Aorta (tissue), 5 donors: ENCODE measurements at regions not wholly inside any gene's neighbourhood (a gene's known extent, or its start where the extent isn't known, plus 50 kb on each side); places are given as distances from the start of the nearest gene placed in this dataset.

Experiments used
- ATAC-seq: fragments of 200-7000 bp; cut with Tn5 transposase; one replicate; pipeline ENCODE4 v1.9.1; 2022; ENCODE audit warnings: moderate library complexity; ENCODE audit not compliant: low FRiP score
- DNase-seq, 2 donors: peaks; one replicate each; pipeline ENCODE4 v3.0.0-alpha.2; 2020
- H3K27ac ChIP-seq, 2 donors: one replicate each; pipeline ENCODE4 v1.5.1; 2013; ENCODE audit warnings: low read length in 2 of 2, mild to moderate bottlenecking in 2 of 2, moderate library complexity in 2 of 2, control low read depth in 1 of 2, inconsistent platforms in 1 of 2, low read depth in 1 of 2
- H3K27me3 ChIP-seq, 2 donors: one replicate each; pipeline ENCODE4 v1.6.1; 2013; ENCODE audit warnings: control low read depth in 1 of 2, low read length in 1 of 2, mild to moderate bottlenecking in 1 of 2, moderate library complexity in 1 of 2; ENCODE audit not compliant: insufficient read depth in 2 of 2, control insufficient read depth in 1 of 2
- H3K36me3 ChIP-seq, 2 donors: one replicate each; pipeline ENCODE4 v1.6.1; 2013; ENCODE audit warnings: control low read depth in 1 of 2, low read length in 1 of 2, mild to moderate bottlenecking in 1 of 2; ENCODE audit not compliant: insufficient read depth in 2 of 2, control insufficient read depth in 1 of 2
- H3K4me1 ChIP-seq, 2 donors: one replicate each; pipeline ENCODE4 v1.6.1; 2013; ENCODE audit warnings: low read length in 2 of 2, control low read depth in 1 of 2, mild to moderate bottlenecking in 1 of 2, moderate library complexity in 1 of 2; ENCODE audit not compliant: insufficient read depth in 2 of 2, control insufficient read depth in 1 of 2
- H3K4me3 ChIP-seq, 2 donors: one replicate each; pipeline ENCODE4 v1.5.1; 2013; ENCODE audit warnings: low read length in 2 of 2, control low read depth in 1 of 2, mild to moderate bottlenecking in 1 of 2
- H3K9me3 ChIP-seq: one replicate; pipeline ENCODE4 v1.6.1; 2013; ENCODE audit warnings: mild to moderate bottlenecking, low read length; ENCODE audit not compliant: control insufficient read depth
- WGBS, 2 donors: extraction: QIAGEN DNeasy Blood & Tissue Kit; methylation state at CpG; one replicate each; pipeline ENCODE4 v1.1.7; 2013; 5-methylcytosine and 5-hydroxymethylcytosine counted together
- intact Hi-C, 2 donors: fragments of 100-400 bp; cut with DNase I; formaldehyde crosslinking; loops; one replicate each; pipeline versions ENCODE4 v1.14.2 to v1.15.0; 2022
- donor health status: healthy with polysubstance abuse.
- donor health status: Bipolar disorder and iron deficiency.
- donor health status: DM: no; HTN: no; CAD: no.
- donor health status: DM: no; HTN: no; CAD: no.
- donor health status: DM: yes; HTN: yes; CAD: no.

- H3K9me3 ChIP-seq, result no peaks in the 10 kb centered on the region
- no peaks in the 10 kb centered on the region for H3K4me1 ChIP-seq
- WGBS, 2 donors, result 90 to 92% methylated on average over 4 of the region's 4 CpGs
- intact Hi-C loops, result no loop called here
- no peak for DNase-seq
- H3K4me3 ChIP-seq, result no peak overlapping the region
- H3K36me3 ChIP-seq, result no peaks in the 10 kb centered on the region
- ATAC-seq, result no peak
- H3K27ac ChIP-seq, result no peak overlapping the region
- H3K27me3 ChIP-seq, result no peaks in the 10 kb centered on the region
Measured at GRCh38 chr2:61700464-61700863, 153.4 kb downstream of the FAM161A start.

- Histone ChIP-seq H3K4me1 (no peaks in the 10 kb centered on the region), H3K27ac (no peak overlapping the region), H3K4me3 (peak overlapping the region; percentile 38 to 75), H3K36me3 (no peaks in the 10 kb centered on the region), H3K9me3 (no peaks in the 10 kb centered on the region), H3K27me3 (no peaks in the 10 kb centered on the region)
- 6 to 10% methylated on average over 32 to 47 of the region's 47 CpGs for WGBS, 2 donors
- DNase-seq (peak; percentile 97 to 98), ATAC-seq (peak; percentile 100)
- intact Hi-C loops, result loop anchor here in 1 of 2 donors (5.0 to 10.0 kb wide), 2 partner anchors 68 to 160 kb away; partner anchors contain the start of gene XPO1
Measured at GRCh38 chr2:61694312-61695274, 156.4 kb upstream of the XPO1 start.

- no peak overlapping the region for H3K27ac ChIP-seq
- DNase-seq (no peak), ATAC-seq (no peak)
- H3K4me3 ChIP-seq, result no peak overlapping the region
- no peaks in the 10 kb centered on the region for H3K36me3 ChIP-seq
- WGBS, 2 donors, result 88 to 94% methylated on average over 2 of the region's 2 CpGs
- H3K27me3 ChIP-seq, result no peaks in the 10 kb centered on the region
- intact Hi-C loops, result loop anchor here in 1 of 2 donors (10.0 kb wide), 1 partner anchor 159 kb away; the partner anchor contains the start of gene XPO1
- no peaks in the 10 kb centered on the region for H3K4me1 ChIP-seq
- H3K9me3 ChIP-seq, result no peaks in the 10 kb centered on the region
Measured at GRCh38 chr2:61693744-61694143, 155.6 kb upstream of the XPO1 start.

GRCh38 chr2:61690078-61690596 lies 152.0 kb upstream of the XPO1 start:
- intact Hi-C loops, result loop anchor here in 1 of 2 donors (10.0 kb wide), 1 partner anchor 155 kb away; the partner anchor contains the start of gene XPO1
- DNase-seq, result no peak
- no peak for ATAC-seq
- Histone ChIP-seq H3K9me3 (no peaks in the 10 kb centered on the region), H3K4me3 (no peak overlapping the region), H3K27ac (no peak overlapping the region), H3K36me3 (no peaks in the 10 kb centered on the region), H3K27me3 (no peaks in the 10 kb centered on the region), H3K4me1 (no peaks in the 10 kb centered on the region)

GRCh38 chr2:61689568-61689967 lies 151.4 kb upstream of the XPO1 start:
- H3K9me3 ChIP-seq, result no peaks in the 10 kb centered on the region
- no peak for DNase-seq
- no peaks in the 10 kb centered on the region for H3K4me1 ChIP-seq
- no peak overlapping the region for H3K4me3 ChIP-seq
- intact Hi-C loops, result no loop called here
- WGBS, 2 donors, result 83 to 86% methylated on average over 5 of the region's 5 CpGs
- no peak overlapping the region for H3K27ac ChIP-seq
- no peaks in the 10 kb centered on the region for H3K27me3 ChIP-seq
- ATAC-seq, result no peak
- H3K36me3 ChIP-seq, result no peaks in the 10 kb centered on the region

- Histone ChIP-seq H3K4me3 (no peak overlapping the region), H3K9me3 (no peaks in the 10 kb centered on the region)
Measured at GRCh38 chr2:61688369-61689334, 150.5 kb upstream of the XPO1 start.

GRCh38 chr2:61679096-61679495 lies 140.9 kb upstream of the XPO1 start:
- no peak for DNase-seq
- no peaks in the 10 kb centered on the region for H3K36me3 ChIP-seq
- no peaks in the 10 kb centered on the region for H3K4me1 ChIP-seq
- ATAC-seq, result no peak
- no peak overlapping the region for H3K27ac ChIP-seq
- no peak overlapping the region for H3K4me3 ChIP-seq
- intact Hi-C loops, result no loop called here
- no peaks in the 10 kb centered on the region for H3K27me3 ChIP-seq
- peaks cover 2% of the 10 kb centered on the region for H3K9me3 ChIP-seq
- 84 to 88% methylated on average over 5 of the region's 5 CpGs for WGBS, 2 donors

More at GRCh38 chr2:61688369-61689334, 150.5 kb upstream of the XPO1 start:
- no peak for DNase-seq
- WGBS, 2 donors, result 91% methylated on average over 17 of the region's 17 CpGs
- no peaks in the 10 kb centered on the region for H3K4me1 ChIP-seq
- H3K36me3 ChIP-seq, result no peaks in the 10 kb centered on the region
- no peaks in the 10 kb centered on the region for H3K27me3 ChIP-seq
- ATAC-seq, result no peak
- H3K27ac ChIP-seq, result no peak overlapping the region
- intact Hi-C loops, result no loop called here

GRCh38 chr2:61677942-61678341 lies 139.8 kb upstream of the XPO1 start:
- H3K27ac ChIP-seq, result no peak overlapping the region

More at GRCh38 chr2:61677942-61678341, 139.8 kb upstream of the XPO1 start:
- Histone ChIP-seq H3K4me1 (no peaks in the 10 kb centered on the region), H3K36me3 (no peaks in the 10 kb centered on the region), H3K4me3 (no peak overlapping the region), H3K9me3 (peaks cover 2% of the 10 kb centered on the region), H3K27me3 (no peaks in the 10 kb centered on the region)
- no peak for DNase-seq
- intact Hi-C loops, result no loop called here
- no peak for ATAC-seq
